Right kidney (tissue), 1 donor: ENCODE measurements at regions not wholly inside any gene's neighbourhood (a gene's known extent, or its start where the extent isn't known, plus 50 kb on each side); places are given as distances from the start of the nearest gene placed in this dataset.
"Not testable (repeated sequence)": the region's sequence is repeated elsewhere in the genome, so short reads cannot be mapped to it uniquely, and the experiment has no call there.

Experiments used
- DNase-seq: peaks from one replicate; pipeline ENCODE4 v3.0.0-alpha.2; 2016

DNA sequence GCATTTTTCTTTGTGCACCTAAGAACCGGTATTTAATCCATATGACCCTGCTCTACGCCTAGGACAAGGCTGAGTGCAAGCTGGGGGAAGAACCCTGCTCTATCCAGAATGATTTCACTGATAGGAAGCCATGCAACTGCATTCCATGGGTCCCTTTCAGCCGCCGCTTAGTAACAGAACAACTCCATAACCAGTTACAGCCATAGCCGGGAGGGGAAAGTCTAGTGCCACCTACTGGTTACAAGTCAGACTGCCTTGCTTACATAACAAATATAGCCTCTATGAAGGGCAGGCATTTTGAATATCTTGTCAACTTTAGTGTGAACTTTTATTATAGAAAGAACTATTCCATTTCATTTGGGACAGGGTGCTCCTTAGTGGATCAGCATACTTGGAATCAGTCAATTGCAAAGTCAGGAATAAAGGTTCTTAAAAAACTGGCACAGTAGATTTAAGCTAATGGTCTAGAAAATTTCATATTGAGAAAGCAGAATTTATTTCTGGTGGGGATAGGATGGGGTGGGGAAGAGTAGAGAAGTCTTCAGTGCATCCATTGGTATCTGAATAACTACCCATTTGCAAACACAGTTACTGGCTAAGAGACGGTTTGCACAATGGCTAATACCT lies 521.7 kb downstream of the ADRA2A start:
- peak; percentile 8 for DNase-seq

- no peak for DNase-seq
Measured at GRCh38 chr10:111599943-111600342, 523.1 kb downstream of the ADRA2A start.

DNA sequence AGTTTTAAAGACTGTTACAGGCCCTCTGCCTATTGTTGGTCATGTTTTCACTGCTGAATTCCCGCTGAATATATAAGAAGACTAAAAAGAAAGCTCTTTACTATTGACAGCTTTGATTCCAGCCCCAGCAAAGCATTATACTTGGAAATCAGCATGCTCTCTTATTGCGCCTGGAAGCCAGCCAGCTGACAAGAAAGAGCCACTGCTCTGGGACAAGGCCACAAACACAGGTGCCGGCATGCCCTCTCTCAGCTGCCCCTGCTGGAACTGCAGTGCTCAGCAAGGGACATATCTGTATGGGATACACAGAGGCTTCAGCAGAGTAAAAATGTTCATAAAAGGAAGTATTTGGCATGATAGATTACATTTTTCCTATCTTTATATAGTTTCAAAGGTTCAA lies 523.9 kb downstream of the ADRA2A start:
- DNase-seq: no peak

- no peak for DNase-seq
Measured at GRCh38 chr10:111612273-111612672, 535.4 kb downstream of the ADRA2A start.

GRCh38 chr10:111634191-111634590 lies 549.4 kb downstream of the GPAM start:
- DNase-seq: no peak

DNA sequence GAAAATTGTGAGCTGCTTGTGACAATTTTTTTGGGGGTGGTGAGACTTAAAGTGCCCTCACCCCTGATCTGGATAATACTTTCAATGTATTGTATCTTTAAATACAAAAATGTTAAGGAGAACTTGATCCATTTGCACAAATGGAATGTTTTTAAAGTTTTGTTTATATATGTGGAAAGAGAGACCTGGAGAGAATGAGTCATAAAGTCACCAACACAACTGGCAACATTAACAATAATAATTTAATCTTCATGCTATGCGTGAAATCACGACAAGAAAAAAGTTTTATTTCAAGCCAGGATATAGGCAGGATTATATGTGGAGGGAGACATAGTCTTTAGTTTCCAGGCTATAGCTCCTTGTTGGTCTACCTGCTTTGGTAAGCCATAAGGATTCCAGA lies 537.5 kb downstream of the GPAM start:
- no peak for DNase-seq

- DNase-seq: no peak
Measured at GRCh38 chr10:111648046-111648445, 535.5 kb downstream of the GPAM start.

- DNase-seq: not testable (repeated sequence)
Measured at GRCh38 chr10:111649080-111649479, 534.5 kb downstream of the GPAM start.

DNA sequence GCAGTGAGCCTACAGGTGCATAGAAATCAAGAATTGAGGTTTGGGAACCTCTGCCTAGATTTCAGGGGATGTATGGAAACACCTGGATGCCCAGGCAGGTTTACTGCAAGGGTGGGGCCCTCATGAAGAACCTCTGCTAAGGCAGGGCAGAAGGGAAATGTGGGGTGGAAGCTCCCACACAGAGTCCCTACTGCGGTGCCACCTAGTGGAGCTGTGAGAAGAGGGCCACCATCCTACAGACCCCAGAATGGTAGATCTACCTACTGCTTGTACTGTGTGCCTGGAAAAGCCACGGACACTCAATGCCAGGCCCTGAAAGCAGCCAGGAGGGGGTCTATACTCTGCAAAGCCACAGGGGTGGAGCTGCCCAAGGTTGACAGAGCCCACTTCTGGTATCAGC lies 533.5 kb downstream of the GPAM start:
- DNase-seq: no peak

GRCh38 chr10:111656066-111656465 lies 527.5 kb downstream of the GPAM start:
- DNase-seq: no peak

- no peak for DNase-seq
Measured at GRCh38 chr10:111677759-111678158, 505.8 kb downstream of the GPAM start.

GRCh38 chr10:111686796-111687195 lies 496.8 kb downstream of the GPAM start:
- DNase-seq: no peak

DNA sequence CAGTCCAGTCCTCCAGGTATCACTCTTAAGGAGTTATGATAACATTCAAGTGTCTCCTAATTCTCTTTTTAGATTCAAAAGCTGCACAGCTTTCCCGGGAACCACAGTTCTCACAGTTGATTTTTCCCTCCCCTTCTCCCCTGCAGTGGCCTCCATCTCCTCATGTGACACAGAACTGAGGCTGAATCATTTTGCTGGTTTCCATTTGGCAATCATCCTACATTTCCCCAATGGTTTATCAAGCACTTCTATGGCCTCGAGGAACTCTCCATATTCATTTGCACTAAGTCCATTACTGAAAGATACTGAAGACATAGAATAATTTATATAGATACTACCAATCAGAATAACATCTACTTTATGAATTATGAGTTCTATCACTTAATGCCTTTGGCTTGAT lies 484.9 kb downstream of the GPAM start:
- DNase-seq: no peak

DNA sequence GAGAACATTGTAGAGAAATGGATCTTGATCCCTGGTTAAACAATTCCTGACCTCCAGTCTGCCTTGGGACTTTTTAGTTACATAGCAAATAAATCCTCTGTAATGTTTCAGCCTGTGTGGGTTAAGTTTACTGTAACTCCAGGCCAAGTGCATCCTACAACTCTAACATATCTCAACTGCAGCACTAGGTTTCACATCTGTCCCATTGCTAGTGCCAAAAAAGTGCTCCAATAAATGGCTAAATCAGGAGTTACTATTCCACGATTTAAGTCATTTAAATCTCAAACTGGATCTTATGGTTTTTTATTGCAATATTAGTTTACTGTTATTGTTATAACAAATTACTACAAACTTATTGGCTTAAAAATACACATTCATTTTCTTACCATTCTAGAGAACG lies 479.6 kb downstream of the GPAM start:
- DNase-seq: no peak

DNA sequence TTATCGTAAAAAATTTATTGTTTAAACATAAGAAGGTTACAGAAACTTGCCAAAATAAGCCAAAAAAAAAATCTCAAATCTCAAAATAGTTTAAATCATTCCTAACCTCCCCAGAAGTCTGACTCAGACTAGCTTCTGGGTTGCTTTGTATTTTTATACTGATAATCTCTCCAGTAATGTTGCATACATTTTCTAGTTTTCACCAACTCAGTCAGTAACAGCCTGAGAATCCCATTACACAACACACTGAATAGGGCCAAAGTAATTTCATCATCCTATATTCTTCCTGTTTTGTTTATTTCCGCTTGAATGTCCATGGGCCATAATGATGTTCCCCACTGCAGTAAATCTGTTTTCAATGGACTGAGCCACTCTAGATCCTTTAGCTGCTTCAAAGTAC lies 478.5 kb downstream of the GPAM start:
- no peak for DNase-seq

- DNase-seq: no peak
Measured at GRCh38 chr10:111706331-111706730, 477.2 kb downstream of the GPAM start.

DNA sequence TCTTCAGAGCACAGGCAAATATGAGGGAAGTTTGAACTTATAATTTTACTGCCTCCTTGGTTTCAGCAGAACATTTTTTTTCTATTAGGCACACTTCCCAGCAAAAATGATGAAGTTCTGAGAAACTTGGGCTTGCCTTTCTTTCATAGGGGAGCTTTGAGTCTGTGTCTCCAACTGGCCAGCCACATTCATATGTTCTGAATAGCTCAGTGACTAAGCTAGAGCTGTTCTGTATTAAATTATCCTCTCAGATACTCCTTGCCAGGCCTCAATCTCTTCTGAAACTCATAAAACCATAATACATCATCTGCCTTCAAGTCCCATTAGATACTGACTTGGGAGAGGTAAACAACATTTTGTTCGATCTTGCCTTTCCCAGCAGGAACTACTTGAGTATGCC lies 476.5 kb downstream of the GPAM start:
- no peak for DNase-seq

DNA sequence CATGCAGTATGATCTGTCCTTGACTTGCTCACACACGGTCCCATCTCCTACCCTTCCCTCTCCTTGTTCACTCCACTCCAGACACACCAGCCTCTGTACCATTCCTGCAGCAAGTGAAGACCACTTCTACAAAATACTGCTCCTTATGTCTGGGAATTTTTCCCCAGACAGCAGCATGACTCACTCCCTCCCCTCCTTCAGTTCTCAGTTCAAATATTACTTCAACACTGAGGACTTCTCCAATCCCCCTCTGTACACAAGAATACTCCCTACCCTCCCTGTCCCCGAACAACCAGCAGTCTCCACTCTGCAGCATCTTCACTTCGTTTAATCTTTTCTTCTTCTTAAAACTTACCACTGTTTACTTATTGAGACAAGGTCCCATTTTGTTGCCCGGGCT lies 474.0 kb downstream of the GPAM start:
- no peak for DNase-seq

DNA sequence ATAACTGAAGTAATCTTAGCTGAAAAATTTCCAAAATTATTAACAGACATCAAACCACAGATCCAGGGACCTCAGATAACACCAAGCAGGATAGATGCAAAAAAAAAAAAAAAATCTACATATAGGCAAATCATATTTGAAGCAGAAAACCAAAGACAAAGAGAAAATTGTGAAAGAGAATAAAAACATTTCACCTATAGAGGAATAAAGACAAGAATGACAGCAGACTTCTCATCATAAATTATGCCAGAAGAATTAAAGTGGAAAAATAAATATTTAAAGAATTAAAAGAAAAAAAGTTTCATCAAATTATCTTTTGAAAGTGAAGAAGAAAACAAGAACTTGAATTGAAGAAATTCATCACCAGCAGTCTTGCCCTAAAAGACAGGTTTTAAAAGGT lies 467.5 kb downstream of the GPAM start:
- no peak for DNase-seq

DNA sequence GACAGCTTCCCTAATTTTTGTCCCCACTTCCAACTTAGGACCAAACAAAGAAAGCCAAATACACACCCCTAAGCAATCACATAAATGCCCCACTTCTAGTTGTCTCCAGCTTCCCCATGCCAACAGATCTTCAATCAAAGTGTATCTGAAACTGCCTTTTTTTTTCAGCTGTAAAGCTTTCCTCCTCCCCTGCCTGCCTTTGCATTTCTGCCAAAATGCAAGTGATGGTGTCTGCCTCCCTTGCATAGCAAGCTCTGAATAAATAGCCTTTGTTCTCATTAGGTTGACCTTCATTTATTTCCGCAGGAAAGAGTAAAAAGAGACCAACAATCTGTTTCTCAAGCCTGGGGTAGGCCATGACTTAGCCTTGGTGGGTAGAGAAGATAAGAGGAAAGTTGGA lies 459.4 kb downstream of the GPAM start:
- no peak for DNase-seq

DNA sequence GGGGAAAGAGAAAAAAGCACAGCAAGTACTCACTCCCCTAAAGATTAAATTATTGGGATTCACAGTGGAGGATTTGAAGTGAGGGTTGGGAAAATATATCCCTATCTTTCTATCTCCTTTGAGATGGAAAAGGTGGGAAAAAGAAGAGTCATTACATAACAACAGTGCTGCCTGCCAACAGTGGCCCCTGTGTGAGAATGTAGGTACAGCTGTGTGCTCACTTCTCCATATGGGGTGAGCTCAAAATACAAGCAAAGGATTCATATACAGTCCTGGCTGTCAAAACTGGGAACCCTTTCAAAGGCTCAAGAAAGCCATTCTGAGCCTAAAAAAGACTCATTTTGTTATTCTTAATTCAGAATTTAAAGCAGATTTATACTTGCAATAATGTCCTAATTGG lies 458.5 kb downstream of the GPAM start:
- DNase-seq: no peak

DNA sequence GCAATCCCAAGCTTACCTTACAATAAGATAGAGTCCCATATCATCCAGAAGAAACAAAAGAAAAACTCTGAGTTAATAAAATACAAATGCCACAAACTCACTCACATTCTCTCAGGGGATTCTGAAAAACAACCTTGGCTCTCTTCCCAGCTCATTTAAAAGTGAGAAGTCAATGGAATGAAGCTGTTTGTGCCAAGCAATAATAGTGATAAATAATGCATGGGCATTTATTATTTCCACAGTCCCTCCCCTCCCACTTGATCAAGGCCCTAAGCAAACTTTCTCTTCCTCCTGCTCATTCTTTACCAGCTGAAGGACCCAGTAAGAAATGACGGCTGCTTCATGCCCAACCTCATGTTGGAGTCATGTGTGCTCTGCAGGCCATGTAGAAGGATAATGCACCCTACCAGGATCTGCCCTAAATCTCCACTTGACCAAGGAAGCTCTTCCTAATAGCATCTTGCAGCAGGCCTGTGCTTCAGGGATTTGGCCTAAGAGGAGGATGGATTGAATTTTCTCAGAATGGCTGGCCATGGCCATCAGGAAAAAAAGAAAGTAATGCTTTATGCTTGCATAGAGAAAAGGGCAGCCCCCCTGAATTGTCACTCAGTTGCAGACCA lies 451.3 kb downstream of the GPAM start:
- DNase-seq: no peak

- no peak for DNase-seq
Measured at GRCh38 chr10:111739125-111739873, 444.3 kb downstream of the GPAM start.

DNA sequence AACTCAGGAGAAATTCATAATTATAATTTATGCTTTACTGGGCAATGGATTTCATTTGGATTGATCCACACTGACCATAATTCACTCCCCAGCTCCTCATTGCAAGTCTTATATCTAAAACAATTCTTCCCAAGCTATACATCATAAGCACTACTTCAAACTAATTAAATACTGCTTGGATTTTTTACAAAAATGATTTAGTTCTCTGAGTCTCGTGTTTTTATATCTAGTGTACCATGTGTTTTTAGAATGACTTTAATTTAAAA lies 443.8 kb downstream of the GPAM start:
- DNase-seq: no peak
